A549 (cell line): ENCODE measurements at regions not wholly inside any gene's neighbourhood (a gene's known extent, or its start where the extent isn't known, plus 50 kb on each side); places are given as distances from the start of the nearest gene placed in this dataset.

Source experiments
- ATAC-seq, 2 experiments: fragments of 200-7000 bp in 1 of 2; fragments of >200 bp in 1 of 2; cut with Nextera tagmentation in 1 of 2; cut with Tn5 transposase in 1 of 2; 3 replicates each; pipeline versions ENCODE4 v1.8.0 to v1.9.1; 2018 to 2020; ENCODE audit warnings: mild to moderate bottlenecking in 1 of 2, moderate library complexity in 1 of 2
- CTCF ChIA-PET: fragments of 300-600 bp; sonication (Branson Sonifier 250); formaldehyde crosslinking; extraction: SDS; loops from one replicate; lab custom pipeline; 2021; ENCODE audit warnings: antibody characterized with exemption, inconsistent platforms; lab: Yijun Ruan, JAX
- POLR2A ChIA-PET: fragments of 350-600 bp; formaldehyde crosslinking; extraction: SDS; loops from one replicate; lab custom pipeline; 2021; ENCODE audit warnings: antibody characterized with exemption, inconsistent platforms; lab: Yijun Ruan, JAX
- DNase-seq, 2 experiments: peaks; one replicate each; pipeline versions ENCODE4 v3.0.0 to v3.0.0-alpha.2; 2011 to 2016; ENCODE audit warnings: low read depth in 1 of 2, low spot score in 1 of 2
- FAIRE-seq: peaks from 2 replicates; lab custom pipeline; 2011; peaks lifted over from hg19 to GRCh38; lab: Jason Lieb, UNC
- H3K27ac ChIP-seq, 2 experiments: fragments of >200 bp; sonication (Bioruptor Twin); formaldehyde crosslinking; 3 replicates each; pipeline ENCODE4 v1.5.1; 2016 to 2017
- H3K4me1 ChIP-seq: fragments of >200 bp; sonication (Bioruptor Twin); formaldehyde crosslinking; 3 replicates; pipeline ENCODE4 v1.6.1; 2016
- H3K4me2 ChIP-seq: fragments of >200 bp; sonication (Bioruptor Twin); formaldehyde crosslinking; 3 replicates; pipeline ENCODE4 v1.6.1; 2016
- H3K4me3 ChIP-seq: fragments of >200 bp; sonication (Bioruptor Twin); formaldehyde crosslinking; 3 replicates; pipeline ENCODE4 v1.5.1; 2016
- H3K9me3 ChIP-seq: fragments of >200 bp; sonication (Bioruptor Twin); formaldehyde crosslinking; 3 replicates; pipeline ENCODE4 v1.6.1; 2016
- BCL3 ChIP-seq: fragments of >200 bp; sonication (Bioruptor Twin); formaldehyde crosslinking; IDR thresholded peaks from 3 replicates; pipeline ENCODE4 v1.6.1; 2016
- CEBPB ChIP-seq, 2 experiments: fragments of >200 bp in 1 of 2; sonication (Bioruptor Twin) in 1 of 2; formaldehyde crosslinking in 1 of 2; IDR thresholded peaks; 2 replicates each; pipeline ENCODE4 v1.6.1; 2012 to 2016
- CTCF ChIP-seq: fragments of >200 bp; sonication (Bioruptor Twin); formaldehyde crosslinking; IDR thresholded peaks from 3 replicates; pipeline ENCODE4 v1.5.1; 2016
- E2F6 ChIP-seq: IDR thresholded peaks from 2 replicates; pipeline ENCODE4 v1.6.1; 2012; ENCODE audit warnings: low read depth, borderline replicate concordance
- EHMT2 ChIP-seq: fragments of 200-600 bp; sonication (generic); IDR thresholded peaks from 2 replicates; pipeline ENCODE4 v1.6.1; 2016; ENCODE audit warnings: antibody characterized with exemption, low read depth, mild to moderate bottlenecking, moderate library complexity
- ELK1 ChIP-seq: fragments of 150-350 bp; IDR thresholded peaks from 2 replicates; pipeline ENCODE4 v1.6.1; 2014; ENCODE audit warnings: low read depth, mild to moderate bottlenecking, low read length
- HES2 ChIP-seq: fragments of >200 bp; sonication (Bioruptor Twin); formaldehyde crosslinking; IDR thresholded peaks from 2 replicates; pipeline ENCODE4 v1.6.1; 2016
- HEYL ChIP-seq: fragments of 250-450 bp; sonication (Bioruptor Pico); IDR thresholded peaks from 2 replicates; pipeline ENCODE4 v1.8.0; 2021; ENCODE audit warnings: mild to moderate bottlenecking, moderate library complexity
- HOXB5 ChIP-seq: fragments of 250-450 bp; sonication (Bioruptor Pico); IDR thresholded peaks from 2 replicates; pipeline ENCODE4 v1.5.0; 2020; ENCODE audit warnings: mild to moderate bottlenecking, moderate library complexity
- JUN ChIP-seq, 2 experiments: fragments of >200 bp; sonication (Bioruptor Twin); formaldehyde crosslinking; IDR thresholded peaks; 2 replicates in 1 of 2; 3 replicates in 1 of 2; pipeline ENCODE4 v1.6.1; 2016 to 2017
- JUNB ChIP-seq: fragments of >200 bp; sonication (Bioruptor Twin); formaldehyde crosslinking; IDR thresholded peaks from 2 replicates; pipeline ENCODE4 v1.6.1; 2016
- MAFK ChIP-seq: fragments of 450-650 bp; IDR thresholded peaks from 2 replicates; pipeline ENCODE4 v1.6.1; 2014; ENCODE audit not compliant: partially characterized antibody
- MAZ ChIP-seq: fragments of 150-350 bp; IDR thresholded peaks from 2 replicates; pipeline ENCODE4 v1.6.1; 2014; ENCODE audit warnings: antibody characterized with exemption, low read depth, low read length, borderline replicate concordance
- MYC ChIP-seq: IDR thresholded peaks from 2 replicates; pipeline ENCODE4 v1.6.1; 2012; ENCODE audit warnings: mild to moderate bottlenecking, inconsistent platforms, low read length, improper control_type of control experiment, borderline replicate concordance
- NPAS2 ChIP-seq: fragments of 250-450 bp; sonication (Bioruptor Pico); IDR thresholded peaks from 2 replicates; pipeline ENCODE4 v1.8.0; 2022; ENCODE audit warnings: mild to moderate bottlenecking, moderate library complexity, borderline replicate concordance
- PBX3 ChIP-seq: IDR thresholded peaks from 2 replicates; pipeline ENCODE4 v1.6.1; 2012
- POLR2A ChIP-seq: IDR thresholded peaks from 2 replicates; pipeline ENCODE4 v1.6.1; 2012; ENCODE audit warnings: mild to moderate bottlenecking, low read length
- RAD21 ChIP-seq, 2 experiments: fragments of >200 bp in 1 of 2; sonication (Bioruptor Twin) in 1 of 2; formaldehyde crosslinking in 1 of 2; IDR thresholded peaks in 1 of 2; conservative IDR thresholded peaks in 1 of 2; 2 replicates in 1 of 2; 3 replicates in 1 of 2; pipeline ENCODE4 v1.6.1; 2012 to 2018; ENCODE audit warnings: inconsistent platforms in 1 of 2
- RCOR1 ChIP-seq: fragments of 150-350 bp; IDR thresholded peaks from 2 replicates; pipeline ENCODE4 v1.6.1; 2014; ENCODE audit warnings: antibody characterized with exemption, low read length, low read depth
- REST ChIP-seq: fragments of 200-600 bp; sonication (generic); IDR thresholded peaks from 2 replicates; pipeline ENCODE4 v1.6.1; 2016; ENCODE audit warnings: antibody characterized with exemption, mild to moderate bottlenecking, moderate library complexity
- SMC3 ChIP-seq: fragments of >200 bp; sonication (Bioruptor Twin); formaldehyde crosslinking; IDR thresholded peaks from 3 replicates; pipeline ENCODE4 v1.6.1; 2018; ENCODE audit warnings: inconsistent platforms
- ZC3H11A ChIP-seq: fragments of 450-650 bp; IDR thresholded peaks from 2 replicates; pipeline ENCODE4 v1.6.1; 2014; ENCODE audit warnings: antibody characterized with exemption, mild to moderate bottlenecking
- ZNF302 ChIP-seq: fragments of 250-450 bp; sonication (Bioruptor Pico); IDR thresholded peaks from 2 replicates; pipeline ENCODE4 v1.9.0; 2021; ENCODE audit warnings: inconsistent platforms, mild to moderate bottlenecking, moderate library complexity
- WGBS: methylation state at CpG from one replicate; pipeline ENCODE4 v1.1.6; 2017; ENCODE audit errors: missing lambda C conversion rate; 5-methylcytosine and 5-hydroxymethylcytosine counted together

GRCh38 chr6:82072121-82072521 lies 175.4 kb downstream of the IBTK start:
- H3K9me3 ChIP-seq: no peaks in the 10 kb centered on the region
- ChIA-PET CTCF (interaction anchor here (1.9 kb wide), 1 partner anchor 13 kb away, joined by 4 read pairs; no protein-coding TSS in a partner anchor), POLR2A (no interaction called here)
- WGBS: 29% methylated on average over 1 of the region's 1 CpG
- FAIRE-seq: no peak
- no peak overlapping the region for H3K27ac ChIP-seq
- peaks cover 6% of the 10 kb centered on the region; the same call in 2 of the 3 replicates for H3K4me1 ChIP-seq
- DNase-seq: no peak
- TF ChIP-seq MAZ: no peak
- no peak for TF ChIP-seq ELK1
- no peak for TF ChIP-seq HEYL (CRISPR knock-in tag)
- TF ChIP-seq JUN (IDR thresholded peaks at IDR 0.05): no peak
- TF ChIP-seq E2F6: no peak
- no peak for TF ChIP-seq HES2
- no peak for TF ChIP-seq CEBPB (IDR thresholded peaks at IDR 0.05)
- TF ChIP-seq JUNB: no peak
- H3K4me2 ChIP-seq: no peak overlapping the region
- no peak overlapping the region for H3K4me3 ChIP-seq
- ATAC-seq: no peak

GRCh38 chr6:82068721-82069120 lies 178.8 kb downstream of the IBTK start:
- WGBS: 47% methylated on average over 2 of the region's 2 CpGs
- H3K9me3 ChIP-seq: no peaks in the 10 kb centered on the region
- TF ChIP-seq HOXB5: no peak
- TF ChIP-seq BCL3: no peak
- no peak for TF ChIP-seq REST
- no peak for TF ChIP-seq MAFK
- no peak for TF ChIP-seq RAD21 (conservative IDR thresholded peaks at IDR 0.05 in 1 of 2, IDR thresholded peaks at IDR 0.05 in 1 of 2)
- no peak for TF ChIP-seq ZC3H11A
- TF ChIP-seq CTCF: no peak
- TF ChIP-seq ZNF302 (CRISPR knock-in tag): no peak
- no peak for TF ChIP-seq NPAS2 (CRISPR knock-in tag)
- no peak for TF ChIP-seq MYC
- TF ChIP-seq POLR2A: no peak
- no peak for TF ChIP-seq PBX3
- TF ChIP-seq SMC3: no peak
- TF ChIP-seq RCOR1: no peak
- TF ChIP-seq EHMT2: no peak
- CTCF ChIA-PET: no interaction called here
- H3K4me1 ChIP-seq: no peaks in the 10 kb centered on the region
- H3K27ac ChIP-seq: no peak overlapping the region
- ATAC-seq: no peak
- H3K4me3 ChIP-seq: no peak overlapping the region
- DNase-seq: no peak
- no peak for FAIRE-seq
- POLR2A ChIA-PET: no interaction called here
- no peak overlapping the region for H3K4me2 ChIP-seq
